ENCODE measurements at regions not wholly inside any gene's neighbourhood (a gene's known extent, or its start where the extent isn't known, plus 50 kb on each side); places are given as distances from the start of the nearest gene placed in this dataset.

- Histone ChIP-seq H3K36me3 (no peaks in the 10 kb centered on the region), H3K27me3 (no peaks in the 10 kb centered on the region), H3K9me3 (no peaks in the 10 kb centered on the region), H3K4me3 (no peak overlapping the region), H3K4me1 (no peaks in the 10 kb centered on the region), H3K27ac (no peak overlapping the region)
- no peak for ATAC-seq
- 50 to 68% methylated on average over 1 to 2 of the region's 2 CpGs for WGBS, 2 donors (ENCODE audit: low coverage in 1 of 2)
- TF ChIP-seq POLR2AphosphoS5 (IDR thresholded peaks at IDR 0.05) (no peak), CTCF (IDR thresholded peaks at IDR 0.05) (no peak), POLR2A (IDR thresholded peaks at IDR 0.05) (no peak), EP300 (IDR thresholded peaks at IDR 0.05) (no peak)
These were observed 285.1 kb downstream of the TMX3 start for GRCh38 chr18:68429841-68430240.

- no peak overlapping the region for H3K4me3 ChIP-seq
- no peak for ATAC-seq
- no peaks in the 10 kb centered on the region for H3K9me3 ChIP-seq
- 83 to 84% methylated on average over 6 of the region's 6 CpGs for WGBS, 2 donors (ENCODE audit: low coverage in 1 of 2)
- H3K36me3 ChIP-seq = no peaks in the 10 kb centered on the region
- TF ChIP-seq CTCF (IDR thresholded peaks at IDR 0.05) (no peak), POLR2A (IDR thresholded peaks at IDR 0.05) (no peak), POLR2AphosphoS5 (IDR thresholded peaks at IDR 0.05) (no peak), EP300 (IDR thresholded peaks at IDR 0.05) (no peak)
- no peaks in the 10 kb centered on the region for H3K27me3 ChIP-seq
- H3K27ac ChIP-seq = no peak overlapping the region
- H3K4me1 ChIP-seq = no peaks in the 10 kb centered on the region
These were observed 285.8 kb downstream of the TMX3 start for GRCh38 chr18:68429111-68429510.

- Histone ChIP-seq H3K9me3 (no peaks in the 10 kb centered on the region), H3K36me3 (no peaks in the 10 kb centered on the region), H3K27me3 (no peaks in the 10 kb centered on the region), H3K4me3 (no peak overlapping the region), H3K27ac (no peak overlapping the region), H3K4me1 (no peaks in the 10 kb centered on the region)
- WGBS, 2 donors (ENCODE audit: low coverage in 1 of 2) = 28 to 62% methylated on average over 2 of the region's 2 CpGs
- ATAC-seq = no peak
- TF ChIP-seq POLR2A (IDR thresholded peaks at IDR 0.05) = no peak
- no peak for TF ChIP-seq EP300 (IDR thresholded peaks at IDR 0.05)
- TF ChIP-seq POLR2AphosphoS5 (IDR thresholded peaks at IDR 0.05) = no peak
- no peak for TF ChIP-seq CTCF (IDR thresholded peaks at IDR 0.05)
These were observed 286.2 kb downstream of the TMX3 start for GRCh38 chr18:68428661-68429060.

GRCh38 chr18:68427951-68428401 lies 286.9 kb downstream of the TMX3 start:
- H3K4me3 ChIP-seq = no peak overlapping the region
- WGBS, 2 donors (ENCODE audit: low coverage in 1 of 2) = 11 to 27% methylated on average over 2 of the region's 2 CpGs
- ATAC-seq = no peak
- H3K27me3 ChIP-seq = no peaks in the 10 kb centered on the region
- TF ChIP-seq EP300 (IDR thresholded peaks at IDR 0.05) (no peak), CTCF (IDR thresholded peaks at IDR 0.05) (no peak), POLR2A (IDR thresholded peaks at IDR 0.05) (no peak), POLR2AphosphoS5 (IDR thresholded peaks at IDR 0.05) (no peak)
- H3K9me3 ChIP-seq = no peaks in the 10 kb centered on the region
- no peak overlapping the region for H3K27ac ChIP-seq
- no peaks in the 10 kb centered on the region for H3K36me3 ChIP-seq
- H3K4me1 ChIP-seq = no peaks in the 10 kb centered on the region

GRCh38 chr18:68426731-68427315 lies 288.1 kb downstream of the TMX3 start:
- WGBS, 2 donors (ENCODE audit: low coverage in 1 of 2) = 72 to 77% methylated on average over 5 of the region's 5 CpGs
- Histone ChIP-seq H3K36me3 (no peaks in the 10 kb centered on the region), H3K27ac (no peak overlapping the region), H3K27me3 (no peaks in the 10 kb centered on the region), H3K4me3 (no peak overlapping the region), H3K9me3 (peaks cover 0 to 4% (median 0%) of the 10 kb centered on the region in 3 donors), H3K4me1 (no peaks in the 10 kb centered on the region)
- ATAC-seq = no peak
- TF ChIP-seq CTCF (IDR thresholded peaks at IDR 0.05) (no peak), EP300 (IDR thresholded peaks at IDR 0.05) (no peak), POLR2AphosphoS5 (IDR thresholded peaks at IDR 0.05) (no peak), POLR2A (IDR thresholded peaks at IDR 0.05) (no peak)
